NK-92 treated with Interleukin-12 subunit alpha and Interleukin-12 subunit beta, amount 100 ng/mL, for 24 hours (cell line): ENCODE measurements at regions not wholly inside any gene's neighbourhood (a gene's known extent, or its start where the extent isn't known, plus 50 kb on each side); places are given as distances from the start of the nearest gene placed in this dataset.

Experiments used
- DNase-seq: peaks from one replicate; lab custom pipeline; 2025; lab: John Stamatoyannopoulos, UW

DNA sequence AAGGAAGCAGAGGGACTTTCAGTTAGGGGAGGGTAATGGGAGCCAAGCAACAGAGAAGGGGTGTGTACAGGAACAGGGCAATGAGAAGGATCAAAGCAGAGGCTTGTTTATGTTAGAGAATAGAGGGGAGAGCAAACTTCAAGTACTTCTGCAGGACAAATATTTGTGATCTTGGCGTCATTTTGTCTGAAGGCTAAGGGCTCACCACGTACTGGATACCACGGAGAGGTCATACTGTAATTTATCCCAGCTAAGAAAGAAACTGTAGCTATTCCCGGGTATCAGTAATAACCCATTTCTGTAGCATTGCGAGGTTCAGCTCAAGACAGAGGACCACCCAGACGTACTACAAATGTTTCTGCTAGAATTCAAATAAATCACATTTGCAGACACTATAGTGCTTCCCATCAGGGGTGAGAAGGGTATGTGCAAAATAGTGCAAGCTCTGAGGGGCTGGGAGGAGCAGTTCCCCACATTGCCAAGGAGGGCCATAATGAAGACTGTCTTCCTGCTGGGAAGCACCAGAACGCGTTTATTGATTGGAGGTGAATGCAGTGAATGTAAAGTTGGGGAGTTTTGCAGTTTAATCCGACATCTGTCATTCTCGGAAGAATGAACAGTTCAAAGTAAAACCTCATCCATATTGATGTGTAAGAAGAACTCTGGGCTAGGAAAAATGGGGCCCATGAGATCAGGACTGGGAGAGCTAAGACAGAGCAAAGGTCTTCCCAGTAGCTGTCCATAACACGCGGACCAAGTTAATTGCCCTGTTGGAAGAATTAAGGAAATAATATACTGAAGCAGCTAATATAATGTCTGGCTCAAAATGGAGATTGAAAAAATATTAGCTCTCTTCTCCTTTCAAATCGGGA, 136.9 kb downstream of the RWDD3 start:
- DNase-seq, result no peak

DNA sequence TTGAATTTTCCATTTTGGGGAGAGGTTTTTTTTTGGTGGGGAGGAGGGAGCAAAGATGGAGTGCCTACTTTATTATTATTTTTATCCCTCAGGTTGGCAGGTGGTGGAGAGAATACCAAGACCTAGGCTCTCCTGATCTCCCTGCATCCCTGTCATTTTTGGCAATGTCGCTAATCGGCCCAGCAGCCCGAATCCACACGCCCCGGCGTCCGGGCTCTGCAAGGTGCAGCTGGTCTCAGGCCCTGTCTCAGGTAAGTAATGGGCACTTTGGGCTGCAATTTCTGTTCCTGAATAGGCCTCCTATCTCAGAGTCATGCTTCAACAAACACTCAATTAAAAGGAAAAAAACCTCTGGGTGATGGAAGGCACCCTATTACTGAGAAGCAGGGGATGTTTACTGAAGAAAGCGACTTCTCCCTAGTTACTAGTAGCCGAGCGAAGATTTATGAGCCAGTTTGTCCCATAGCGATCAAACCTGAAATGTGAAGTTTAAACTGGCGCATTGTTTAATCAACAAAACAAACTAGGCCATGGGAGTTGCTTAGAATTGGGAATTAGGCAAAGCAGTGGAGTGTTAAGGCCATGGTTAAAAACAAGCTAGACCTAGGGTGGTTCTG, 137.8 kb downstream of the RWDD3 start:
- DNase-seq, result no peak

DNA sequence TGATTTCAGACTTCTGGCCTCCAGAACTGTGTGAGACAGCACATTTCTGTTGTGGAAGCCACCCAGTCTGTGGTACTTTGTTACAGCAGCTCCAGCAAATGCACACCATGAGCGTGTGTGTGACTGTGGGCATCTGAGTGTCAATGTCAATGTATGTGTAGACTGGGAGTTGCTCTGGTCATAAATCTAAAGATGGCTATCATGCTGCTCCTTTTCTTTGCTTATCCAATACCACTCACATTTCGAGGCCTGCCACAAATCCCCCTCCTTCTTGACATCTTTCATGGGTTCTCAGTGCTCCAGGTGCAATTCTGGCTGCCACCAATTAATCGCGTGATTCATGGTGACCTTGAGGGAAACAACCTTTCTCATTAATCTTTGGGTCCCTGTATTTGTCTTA, 141.2 kb downstream of the RWDD3 start:
- no peak for DNase-seq

DNA sequence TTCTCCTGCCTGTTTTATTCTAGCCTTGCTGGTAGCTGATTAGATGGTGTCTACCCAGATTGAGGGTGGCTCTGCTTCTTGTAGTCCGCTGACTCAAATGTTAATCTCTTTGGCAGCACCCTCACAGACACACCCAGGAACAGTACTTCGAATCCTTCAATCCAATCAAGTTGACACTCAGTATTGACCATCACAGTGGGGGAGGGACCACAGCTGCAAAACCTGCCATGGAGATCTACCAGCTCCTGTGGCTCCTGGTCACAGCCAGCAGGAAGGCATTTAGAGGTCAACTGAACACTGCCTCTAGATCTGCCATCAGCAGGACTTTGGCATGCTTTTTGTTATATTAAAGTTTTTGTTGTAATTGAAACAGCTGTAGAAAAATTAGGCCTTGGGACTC, 146.9 kb downstream of the RWDD3 start:
- no peak for DNase-seq

DNA sequence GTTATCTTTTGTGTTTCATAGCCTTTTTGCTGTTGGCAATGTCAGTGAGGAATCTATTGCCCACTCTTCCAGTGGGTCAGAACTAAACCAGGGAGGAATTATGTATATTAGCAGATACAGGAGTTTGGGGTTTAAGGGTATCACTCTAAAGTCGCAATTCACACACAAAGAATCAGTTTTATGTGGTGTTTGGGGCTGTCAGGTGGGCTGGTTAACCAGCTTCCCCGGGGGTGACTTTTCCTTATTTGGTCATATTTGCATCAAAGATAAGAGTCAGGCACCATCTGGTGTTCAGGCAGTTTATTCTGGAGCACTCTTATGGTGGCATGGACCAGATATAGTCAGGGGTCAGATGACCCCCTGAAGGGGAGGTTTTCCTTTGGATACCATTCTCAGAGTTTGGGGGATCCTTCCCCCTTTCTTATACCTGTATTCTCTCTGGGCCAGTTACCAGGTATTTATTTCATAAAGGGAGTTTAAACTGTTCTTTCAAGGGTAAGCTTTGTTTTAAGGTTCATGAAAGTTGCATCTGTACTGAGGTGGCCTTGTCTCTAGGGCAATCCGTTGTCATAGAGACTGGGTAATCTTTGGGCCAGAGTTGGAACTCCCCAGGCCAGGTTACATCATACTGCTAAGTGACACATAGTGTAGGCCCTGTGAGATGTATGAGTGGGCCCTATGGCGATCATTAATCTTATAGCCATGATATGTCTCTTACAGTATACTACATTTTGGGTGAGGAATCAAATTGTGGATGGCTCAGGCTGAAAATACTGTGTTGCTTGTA, 148.2 kb downstream of the RWDD3 start:
- no peak for DNase-seq

DNA sequence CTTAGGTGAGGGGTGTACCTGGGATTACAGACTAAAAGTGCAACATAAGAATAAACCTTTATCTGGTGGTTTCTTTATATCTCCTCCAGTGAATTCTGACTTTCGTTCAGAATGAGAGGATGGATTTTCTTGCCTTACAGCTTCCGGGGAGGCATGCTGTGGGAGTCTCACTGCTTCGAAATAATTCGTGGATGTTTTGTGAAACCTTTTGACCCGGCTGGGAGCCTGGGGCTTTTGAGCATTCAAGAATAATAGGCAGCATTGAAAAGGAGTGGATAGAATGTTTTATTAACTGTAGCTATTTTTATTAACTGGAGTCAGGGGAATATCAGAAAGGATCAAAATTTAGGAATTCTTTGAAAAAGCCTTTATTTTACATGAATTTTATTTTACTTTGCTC, 149.1 kb downstream of the RWDD3 start:
- no peak for DNase-seq

DNA sequence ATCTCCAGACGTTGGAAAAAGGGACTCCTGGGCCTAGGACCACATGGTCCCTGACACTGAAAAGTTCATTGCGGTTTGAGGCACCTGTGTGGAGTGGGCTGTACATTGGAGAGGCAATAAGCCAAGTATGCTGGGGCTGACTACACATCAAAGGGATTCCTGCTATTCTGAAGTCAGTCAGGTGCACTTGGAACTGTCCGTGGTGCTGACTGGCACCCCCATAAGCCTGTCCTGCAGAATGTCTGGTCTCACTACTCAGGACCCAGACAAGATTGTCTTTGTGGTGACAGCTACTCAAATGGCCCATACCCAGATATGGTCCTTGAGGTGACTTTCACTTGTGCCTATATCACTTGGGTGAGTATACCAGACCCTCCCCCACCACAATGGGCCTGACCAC, 150.6 kb downstream of the RWDD3 start:
- DNase-seq, result no peak

DNA sequence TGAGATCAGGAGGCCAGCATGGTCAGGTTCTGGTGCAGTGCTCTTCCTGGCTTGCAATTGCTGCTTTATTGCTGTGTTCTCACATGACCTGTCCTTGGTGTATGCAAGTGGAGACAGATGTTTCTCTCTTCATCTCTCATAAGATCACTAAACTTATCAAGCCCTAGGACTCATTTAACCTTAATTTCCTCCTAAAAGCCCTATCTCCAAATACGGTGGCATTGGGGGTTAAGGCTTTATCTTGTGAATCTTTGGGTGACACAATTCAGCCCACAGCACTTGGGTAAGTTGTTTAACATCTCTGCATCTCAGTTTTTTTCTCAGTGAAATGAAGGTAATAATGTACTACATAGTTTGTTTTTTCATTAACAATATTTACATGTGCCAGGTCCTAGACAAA, 152.4 kb downstream of the RWDD3 start:
- DNase-seq, result no peak

DNA sequence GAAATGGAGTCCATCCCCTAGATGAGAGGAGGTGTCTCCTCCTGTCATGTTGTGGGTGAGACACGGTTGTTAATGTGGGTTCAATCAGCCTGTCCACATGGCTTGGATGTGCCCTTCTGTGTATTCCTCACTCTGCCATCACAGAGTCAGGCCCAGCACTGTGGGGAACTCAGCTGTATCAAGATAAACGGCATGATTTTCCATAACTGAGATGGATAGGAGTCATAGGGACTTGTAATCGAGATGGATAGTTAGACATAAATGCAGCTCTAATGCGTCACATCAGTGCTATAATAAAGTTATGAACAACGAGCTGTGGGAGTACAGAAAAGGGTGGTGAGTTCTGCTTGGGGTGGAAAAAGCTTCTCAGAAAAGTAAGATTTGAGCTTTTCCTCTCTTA, 152.9 kb downstream of the RWDD3 start:
- DNase-seq, result no peak

DNA sequence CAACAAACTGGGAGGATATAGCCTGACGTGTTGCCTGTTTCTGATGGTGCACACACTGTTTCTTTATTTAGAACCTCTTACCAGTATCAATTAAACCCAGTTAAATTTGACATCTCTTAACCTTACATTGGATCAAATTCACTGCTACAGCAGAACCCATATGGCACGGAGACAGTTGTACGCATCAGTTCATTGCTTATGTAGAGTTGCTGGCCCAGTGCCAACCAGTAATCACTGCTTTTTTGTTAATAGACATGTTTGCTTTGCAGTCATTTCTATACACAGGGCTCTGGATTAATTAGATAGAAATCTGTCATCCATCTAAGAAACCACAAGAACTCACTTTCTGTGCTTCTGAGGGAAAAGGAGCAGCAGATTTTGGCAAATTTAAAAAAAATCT, 154.0 kb downstream of the RWDD3 start:
- DNase-seq, result no peak

DNA sequence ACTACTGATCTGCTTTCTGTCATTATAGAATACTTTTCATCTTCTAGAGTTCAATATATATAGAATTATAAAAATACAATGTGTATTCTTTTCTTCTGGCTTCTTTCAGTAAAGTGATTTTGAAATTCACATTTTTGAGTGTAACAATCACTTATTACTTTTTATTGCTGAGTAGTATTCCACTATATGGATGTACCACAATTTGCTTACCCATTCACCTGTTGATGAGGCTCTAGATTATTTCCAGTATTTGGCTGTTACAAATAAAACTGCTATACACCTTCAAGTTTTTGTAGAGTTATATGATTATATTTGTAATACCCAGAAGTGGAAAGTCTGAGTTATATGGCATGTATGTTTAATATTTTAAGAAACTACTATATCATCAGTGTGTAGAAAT, 159.4 kb downstream of the RWDD3 start:
- no peak for DNase-seq

DNA sequence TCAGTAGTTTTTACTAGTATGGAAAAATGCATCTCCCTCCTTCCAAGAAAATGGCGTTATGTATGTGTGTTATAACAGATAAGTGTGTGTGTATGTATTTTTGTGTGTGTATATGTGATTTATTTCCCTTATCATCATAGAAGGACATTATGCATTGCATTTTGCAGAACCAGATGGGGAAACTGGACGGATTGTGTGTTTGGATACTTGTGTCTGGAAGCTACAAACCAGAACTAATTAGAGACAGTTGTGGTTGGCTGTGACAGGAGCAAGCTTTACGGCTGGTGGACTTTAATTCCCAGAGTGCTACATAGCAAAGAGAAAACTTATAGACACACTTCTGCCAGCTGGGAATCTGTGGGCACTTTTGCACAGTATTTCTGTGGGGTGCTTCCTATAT, 162.5 kb downstream of the RWDD3 start:
- no peak for DNase-seq

DNA sequence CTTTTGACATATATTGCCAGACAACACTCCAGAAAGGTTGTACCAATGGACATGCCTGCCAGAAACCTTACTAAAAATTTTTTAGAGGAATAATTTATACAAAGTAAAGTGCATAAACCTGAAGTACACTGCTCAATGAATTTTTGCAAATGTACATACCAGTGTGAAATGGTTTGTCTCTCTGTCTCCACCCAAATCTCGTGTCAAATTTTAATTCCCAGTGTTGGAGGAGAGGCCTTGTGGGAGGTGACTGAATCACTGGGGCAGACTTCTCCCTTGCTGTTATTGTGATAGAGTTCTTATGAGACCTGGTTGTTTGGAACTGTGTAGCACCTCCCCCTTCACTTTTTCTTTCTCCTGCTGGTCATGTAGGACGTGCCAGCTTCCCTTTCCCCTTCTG, 168.8 kb downstream of the RWDD3 start:
- DNase-seq, result no peak

DNA sequence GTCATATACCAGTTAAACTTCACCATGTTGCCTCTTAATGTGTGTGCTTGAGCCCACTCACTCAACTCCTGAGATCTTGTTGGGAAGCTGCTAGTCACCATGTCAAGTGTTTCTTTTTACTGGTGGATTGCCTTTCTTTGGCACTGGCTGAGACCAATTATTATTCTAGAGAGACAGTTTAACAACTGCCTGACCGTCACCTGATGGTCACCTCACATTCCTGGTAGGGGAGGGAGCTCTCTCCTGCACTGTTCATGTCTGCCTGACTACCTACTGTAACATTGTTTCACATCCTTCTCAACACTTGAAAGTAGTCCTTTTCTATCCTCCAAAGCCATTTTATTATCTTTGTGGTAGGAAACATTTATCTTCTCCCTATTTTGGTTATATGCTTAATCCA, 172.3 kb downstream of the RWDD3 start:
- DNase-seq, result no peak

DNA sequence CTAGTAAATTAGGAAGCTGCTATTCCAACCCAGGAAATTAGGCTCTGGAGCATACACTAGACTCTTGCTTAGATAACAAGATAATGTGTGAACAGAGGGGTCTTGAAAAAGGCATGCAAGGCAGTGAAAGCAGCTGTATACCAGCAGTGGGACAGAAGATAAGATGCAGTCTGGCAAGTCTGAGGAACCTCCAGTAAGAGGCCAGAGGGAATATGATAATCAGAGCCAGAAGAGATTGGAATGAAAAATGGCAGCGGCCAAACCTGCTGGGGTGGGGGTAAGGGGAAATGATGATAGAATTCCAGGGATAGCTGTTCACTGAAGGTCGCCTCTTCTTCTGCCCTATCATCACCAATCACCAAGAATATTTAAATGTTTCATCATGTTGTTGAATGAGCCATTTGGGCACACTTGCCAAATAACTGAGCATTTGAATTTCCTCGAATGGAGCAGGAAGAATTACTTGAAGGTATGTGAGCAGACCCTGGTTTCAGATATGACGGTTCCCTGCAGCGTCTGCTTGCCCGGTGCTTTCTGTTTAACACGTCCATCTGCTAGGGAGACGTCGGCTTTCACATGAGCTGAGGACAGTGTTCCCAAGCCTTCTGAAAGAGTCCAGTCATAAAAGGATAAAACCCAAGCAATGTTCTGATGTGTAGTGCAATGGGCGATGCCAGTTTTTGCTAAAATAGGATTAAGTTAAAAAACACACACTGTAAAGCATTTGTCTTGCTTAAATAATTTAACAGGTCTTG, 173.3 kb downstream of the RWDD3 start:
- no peak for DNase-seq

DNA sequence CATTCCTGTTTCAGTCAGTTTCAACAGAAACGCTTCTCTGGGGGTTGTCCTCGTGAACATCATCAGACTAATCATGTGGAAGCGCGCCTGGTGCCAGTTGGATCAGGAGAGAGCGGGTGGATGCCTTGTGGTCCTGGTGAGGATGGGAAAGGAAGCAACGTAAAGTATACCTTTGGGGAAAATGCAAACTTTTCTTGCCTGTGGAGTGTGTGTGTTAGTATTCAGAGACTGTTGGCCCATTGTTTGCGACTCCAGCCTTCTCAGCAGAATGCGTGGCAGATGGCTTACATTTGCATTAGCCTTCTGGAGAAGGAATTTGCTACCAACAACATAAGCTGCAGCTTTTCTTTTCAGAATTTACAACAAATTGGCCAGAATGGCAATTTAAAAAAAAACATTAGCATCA, 173.9 kb downstream of the RWDD3 start:
- no peak for DNase-seq

DNA sequence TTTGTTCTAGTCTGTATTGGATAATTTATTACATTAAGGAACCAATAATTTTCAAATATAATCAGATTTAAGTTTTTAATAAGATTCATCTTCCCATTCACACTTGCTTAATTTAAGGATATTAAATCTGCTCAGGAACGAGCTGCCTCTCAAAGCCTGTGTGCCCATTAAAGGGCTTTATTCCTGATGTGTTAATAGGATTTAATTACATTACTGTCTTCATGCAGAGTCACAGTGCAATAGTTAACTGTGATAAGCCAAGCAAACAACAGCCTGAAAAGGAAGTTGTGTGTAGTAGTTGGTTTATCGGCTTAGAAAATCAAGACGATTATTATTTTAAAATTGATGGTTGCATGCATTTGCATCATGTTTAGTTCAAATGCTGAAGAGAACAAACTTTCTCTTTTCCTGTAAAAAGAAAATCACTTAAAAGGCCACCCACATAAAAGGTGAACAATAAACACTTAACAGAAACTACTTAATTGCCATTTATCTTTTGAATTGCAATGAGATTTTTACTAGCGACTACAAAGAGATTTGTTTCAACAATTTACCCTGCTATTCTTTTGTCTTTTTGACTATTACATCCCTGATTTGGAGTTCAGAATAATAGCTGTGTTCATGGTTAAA, 174.6 kb downstream of the RWDD3 start:
- no peak for DNase-seq

DNA sequence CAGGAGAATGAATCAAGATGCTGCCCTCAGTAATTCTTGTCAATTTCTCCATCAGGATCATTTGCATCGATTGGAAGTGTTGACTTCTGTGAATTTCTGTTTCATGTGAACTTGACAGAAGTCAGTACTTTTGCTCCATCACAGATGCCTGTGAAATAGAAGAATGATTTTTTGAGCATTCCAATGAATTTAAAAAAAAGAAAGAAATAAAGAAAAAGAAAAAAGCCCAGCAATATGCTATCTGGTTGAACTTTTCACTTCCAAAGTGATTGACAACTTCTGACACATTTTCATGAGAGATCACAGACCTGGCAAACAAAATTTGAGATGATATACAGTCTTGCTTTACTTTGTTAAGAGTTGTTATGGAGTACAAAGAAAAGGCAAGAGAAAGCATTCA, 175.3 kb downstream of the RWDD3 start:
- DNase-seq, result no peak

DNA sequence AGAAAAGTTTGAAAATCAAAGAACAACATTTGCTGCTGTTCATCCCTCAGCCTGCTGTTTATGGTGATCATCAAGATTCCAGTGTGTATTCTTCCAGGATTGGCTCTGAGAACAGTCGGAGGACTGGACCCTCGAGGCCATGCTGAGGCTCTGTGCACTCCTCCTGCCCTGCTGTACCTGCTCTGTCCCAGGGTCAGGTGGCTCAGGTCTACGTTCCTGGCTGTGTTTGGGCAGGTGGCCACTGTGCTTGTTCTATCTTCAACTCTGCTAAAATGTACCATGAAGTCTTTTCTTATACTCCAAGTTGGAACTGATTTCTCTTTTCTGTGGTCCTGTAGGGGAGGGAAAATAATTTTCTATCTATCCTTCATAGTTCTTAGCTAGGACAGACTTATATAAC, 175.9 kb downstream of the RWDD3 start:
- no peak for DNase-seq

DNA sequence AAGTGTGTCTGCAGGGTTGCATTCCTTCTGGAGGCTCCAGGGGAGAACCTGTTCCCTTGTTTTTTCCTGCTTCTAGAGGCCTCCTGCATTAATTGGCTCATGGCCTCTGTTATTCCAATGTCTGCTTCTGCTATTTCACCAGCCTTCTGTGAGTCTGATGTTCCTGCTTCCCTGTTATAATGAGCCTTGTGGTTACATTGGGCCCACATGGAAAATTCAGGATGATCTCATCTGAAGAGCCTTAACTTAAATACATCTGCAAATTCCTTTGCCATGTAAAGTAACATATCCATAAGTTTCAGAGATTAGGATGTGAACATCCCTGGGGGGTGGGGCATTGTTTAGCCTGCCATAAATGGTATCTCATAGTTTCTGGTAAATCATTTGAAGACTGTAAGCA, 181.1 kb downstream of the RWDD3 start:
- DNase-seq, result no peak

DNA sequence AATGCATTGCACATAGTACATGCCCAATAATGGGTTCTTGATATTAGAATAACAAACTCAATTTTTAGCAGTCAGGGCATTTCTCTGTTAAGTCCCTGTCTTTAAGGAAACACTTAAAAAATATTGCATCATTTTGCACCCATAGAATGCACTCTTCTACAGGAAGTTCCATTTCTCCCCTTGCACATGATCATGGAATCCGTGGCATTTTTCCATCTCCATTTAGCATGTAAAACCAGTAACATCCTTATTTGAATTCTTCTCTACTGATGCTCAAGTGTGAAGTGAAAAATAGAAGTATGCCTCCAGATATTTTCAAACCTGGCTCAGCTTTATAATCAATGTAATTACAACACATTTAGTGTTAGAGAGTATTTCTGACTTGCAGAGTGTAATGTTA, 192.8 kb downstream of the RWDD3 start:
- no peak for DNase-seq

DNA sequence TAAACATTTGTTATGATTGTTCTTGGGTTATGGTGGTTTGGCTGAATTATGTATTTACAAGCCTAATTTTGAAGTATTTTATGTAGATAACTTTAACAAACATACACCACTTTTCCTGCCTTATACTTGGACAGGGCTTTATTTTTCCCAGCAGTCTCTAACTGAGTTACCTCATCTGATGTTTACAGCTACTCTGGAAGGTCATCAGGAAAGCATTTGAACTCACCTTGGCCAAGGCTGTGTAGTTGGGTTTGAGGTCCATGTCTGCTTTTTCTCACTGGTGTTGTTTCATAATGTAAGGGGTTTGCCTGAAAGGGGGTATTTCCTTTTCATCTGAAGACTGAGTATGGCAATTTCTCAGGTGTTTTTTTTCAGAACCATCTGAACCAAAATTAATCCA, 193.5 kb downstream of the RWDD3 start:
- DNase-seq, result no peak
